Activated gamma-delta T cell treated with anti-CD3 and anti-CD28 coated beads, Interleukin-2, amount 50 U/mL, for 16 hours (primary cell): ENCODE measurements at regions not wholly inside any gene's neighbourhood (a gene's known extent, or its start where the extent isn't known, plus 50 kb on each side); places are given as distances from the start of the nearest gene placed in this dataset.
"Not testable (repeated sequence)": the region's sequence is repeated elsewhere in the genome, so short reads cannot be mapped to it uniquely, and the experiment has no call there.

ENCODE experiments used
- DNase-seq: peaks from one replicate; pipeline ENCODE4 v3.0.0-alpha.2; 2020; ENCODE audit warnings: low read depth

DNA sequence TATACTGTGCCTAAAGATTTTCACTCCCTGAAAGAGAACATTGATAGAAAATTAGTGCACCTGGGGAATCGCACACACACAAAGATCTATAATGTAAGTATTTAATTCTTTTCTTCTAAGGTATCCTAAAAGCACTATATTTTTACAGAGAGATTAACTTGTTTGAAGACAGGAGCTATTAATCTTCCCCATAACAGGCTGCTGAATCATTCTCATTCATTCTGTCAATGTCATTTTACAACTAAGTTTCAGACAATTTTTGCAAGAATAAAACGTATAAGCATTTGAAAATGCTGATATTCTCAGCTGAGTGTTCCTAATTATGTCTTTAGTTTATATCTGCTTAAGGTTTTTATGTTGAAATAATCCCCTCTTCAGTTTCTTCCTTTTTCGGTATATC lies 776.7 kb downstream of the NXPH1 start:
- no peak for DNase-seq

GRCh38 chr7:9217204-9217603 lies 783.8 kb downstream of the NXPH1 start:
- no peak for DNase-seq

- no peak for DNase-seq
These were observed 793.1 kb downstream of the NXPH1 start for GRCh38 chr7:9226500-9226899.

- DNase-seq, result no peak
These were observed 798.3 kb downstream of the NXPH1 start for GRCh38 chr7:9231630-9232121.

DNA sequence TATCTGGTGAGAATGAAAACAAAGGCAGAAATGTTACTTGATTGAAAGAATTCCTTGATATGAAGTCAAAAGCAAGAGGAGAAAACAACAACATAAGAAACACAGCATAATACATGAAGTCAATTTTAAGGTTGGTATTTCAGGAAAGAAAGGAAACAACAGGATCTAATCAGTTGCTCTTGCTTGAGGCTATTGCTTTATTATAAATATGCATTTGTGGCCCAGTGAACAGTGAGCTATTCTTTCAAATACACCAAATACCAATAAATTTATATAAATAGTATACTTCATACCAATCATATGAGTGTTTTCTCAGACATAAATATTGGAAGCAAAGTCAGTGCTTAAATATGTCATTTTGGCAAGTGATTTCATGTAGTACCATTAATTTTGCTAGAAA lies 806.6 kb downstream of the NXPH1 start:
- no peak for DNase-seq

DNA sequence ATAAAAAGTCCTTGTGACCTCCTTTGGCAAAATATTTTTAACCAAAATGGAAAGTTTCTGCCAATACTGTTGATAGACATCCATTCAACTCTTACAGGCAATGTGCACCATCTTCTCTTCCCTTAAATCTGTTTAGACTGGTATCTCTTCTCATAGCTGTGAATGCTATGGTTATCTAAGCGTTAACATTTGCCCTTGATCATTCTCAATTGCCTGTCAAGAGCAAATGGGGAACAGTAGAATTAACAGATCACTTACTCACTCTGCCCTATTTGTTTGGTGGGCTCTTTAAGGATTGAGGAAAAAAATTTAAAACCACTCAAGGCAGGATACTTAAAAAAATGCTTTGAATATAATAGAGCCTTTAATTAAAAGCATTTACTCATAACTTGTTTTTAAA lies 808.4 kb downstream of the NXPH1 start:
- DNase-seq, result no peak

- DNase-seq, result no peak
These were observed 809.2 kb downstream of the NXPH1 start for GRCh38 chr7:9242636-9243035.

- DNase-seq, result no peak
These were observed 817.5 kb downstream of the NXPH1 start for GRCh38 chr7:9250876-9251275.

- DNase-seq, result no peak
These were observed 831.0 kb downstream of the NXPH1 start for GRCh38 chr7:9264395-9264794.

- no peak for DNase-seq
These were observed 846.7 kb downstream of the NXPH1 start for GRCh38 chr7:9280088-9280487.

- no peak for DNase-seq
These were observed 849.8 kb downstream of the NXPH1 start for GRCh38 chr7:9283246-9283645.

DNA sequence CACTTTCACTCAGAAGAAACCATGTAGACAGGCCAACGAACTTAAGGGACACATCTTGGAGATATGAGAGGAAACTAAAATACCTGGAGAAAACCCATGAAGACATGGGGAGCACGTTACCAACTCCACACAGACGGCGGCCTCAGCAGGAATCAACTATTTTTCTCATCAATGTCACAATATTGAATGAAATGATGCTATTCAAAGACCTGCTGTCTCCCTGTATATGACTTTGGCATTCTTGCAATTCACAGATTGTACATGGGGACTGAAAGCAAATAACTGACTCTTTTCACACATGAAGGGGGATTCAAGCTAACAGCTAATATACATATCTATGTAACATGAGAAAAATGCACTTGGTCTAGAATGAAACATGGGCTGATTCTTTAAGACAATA lies 869.0 kb downstream of the NXPH1 start:
- DNase-seq, result no peak

DNA sequence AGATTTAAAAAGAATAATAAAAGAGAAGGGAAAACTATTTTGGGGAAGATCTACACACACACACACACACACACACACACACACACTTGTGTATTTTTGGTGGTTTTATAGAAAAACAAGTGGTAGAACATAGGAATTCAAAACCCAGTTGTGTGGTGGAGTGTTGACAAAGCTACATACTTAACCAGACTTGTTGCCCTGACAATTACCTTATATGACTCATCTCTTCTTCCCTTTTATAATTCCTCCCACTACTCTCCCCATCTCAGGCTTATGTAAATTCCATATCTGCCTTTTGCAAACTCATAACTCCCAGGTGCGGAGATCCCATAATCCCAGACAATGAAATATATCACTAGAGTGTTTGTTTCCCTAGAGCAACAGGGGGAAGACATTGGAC lies 873.7 kb downstream of the NXPH1 start:
- no peak for DNase-seq

DNA sequence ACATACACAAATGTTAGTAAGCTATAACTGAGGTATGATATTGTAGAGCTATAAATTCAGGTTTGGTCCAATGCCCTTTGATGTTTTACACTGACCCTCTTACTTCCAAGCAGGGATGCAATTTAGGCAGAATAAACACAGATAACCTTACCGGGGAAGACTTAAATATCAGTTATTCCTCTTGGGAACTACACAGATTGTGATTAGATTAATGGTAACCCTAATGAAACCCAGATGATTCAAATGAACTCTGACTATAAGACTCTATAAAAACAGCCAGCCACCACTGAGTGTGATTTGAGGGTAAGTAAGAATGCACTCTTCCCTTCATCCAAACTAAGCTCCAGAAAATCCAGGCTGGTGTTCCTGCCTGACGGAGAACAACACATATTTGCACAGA lies 891.1 kb downstream of the NXPH1 start:
- no peak for DNase-seq

- DNase-seq, result no peak
These were observed 894.9 kb downstream of the NXPH1 start for GRCh38 chr7:9328296-9328695.

DNA sequence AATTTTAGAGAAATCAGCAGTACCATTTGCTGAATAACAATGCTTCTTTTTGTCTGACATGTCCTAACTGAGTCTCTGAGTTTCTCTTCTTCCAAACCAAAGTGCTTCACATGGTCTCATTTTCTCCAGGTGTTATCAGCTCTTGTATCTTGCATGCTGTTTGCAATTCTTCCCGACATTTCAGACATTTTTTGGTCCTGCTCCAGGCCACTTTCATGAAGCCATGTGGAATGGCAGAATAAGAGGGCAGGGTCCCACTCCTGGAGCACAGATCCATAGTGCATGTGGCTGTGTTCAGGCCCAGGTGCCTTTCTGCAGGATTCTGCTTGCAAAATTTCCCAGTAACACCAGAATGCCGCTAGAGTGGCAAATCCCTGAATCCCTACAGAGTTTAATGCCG lies 916.2 kb downstream of the NXPH1 start:
- no peak for DNase-seq

DNA sequence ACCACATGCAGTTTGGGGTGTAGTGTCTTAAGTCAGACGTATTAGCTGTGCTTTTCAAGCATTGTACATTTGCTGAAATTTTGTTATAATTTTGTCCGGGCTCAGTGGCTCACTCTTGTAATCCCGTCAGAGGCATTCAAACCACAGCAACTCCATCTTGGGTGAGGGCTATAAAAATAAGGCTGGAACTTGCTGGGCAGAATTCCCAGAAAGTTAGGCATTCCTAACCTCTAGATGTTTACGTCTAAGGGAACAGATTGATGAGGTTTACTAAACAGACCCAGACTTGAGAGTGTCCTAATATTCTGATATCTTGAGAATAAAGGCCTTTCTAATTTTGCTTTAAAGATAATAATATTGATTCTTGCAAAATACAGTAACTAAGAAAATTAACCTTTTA lies 957.8 kb downstream of the NXPH1 start:
- DNase-seq, result no peak

GRCh38 chr7:9391984-9392383 lies 958.6 kb downstream of the NXPH1 start:
- DNase-seq, result no peak

DNA sequence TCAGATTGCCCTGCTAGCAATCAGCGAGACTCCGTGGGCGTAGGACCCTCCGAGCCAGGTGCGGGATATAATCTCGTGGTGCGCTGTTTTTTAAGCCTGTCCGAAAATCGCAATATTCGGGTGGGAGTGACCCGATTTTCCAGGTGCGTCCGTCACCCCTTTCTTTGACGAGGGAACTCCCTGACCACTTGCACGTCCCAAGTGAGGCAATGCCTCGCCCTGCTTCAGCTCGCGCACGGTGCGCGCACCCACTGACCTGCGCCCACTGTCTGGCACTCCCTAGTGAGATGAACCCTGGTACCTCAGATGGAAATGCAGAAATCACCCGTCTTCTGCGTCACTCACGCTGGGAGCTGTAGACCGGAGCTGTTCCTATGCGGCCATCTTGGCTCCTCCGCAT lies 971.0 kb downstream of the NXPH1 start:
- not testable (repeated sequence) for DNase-seq

DNA sequence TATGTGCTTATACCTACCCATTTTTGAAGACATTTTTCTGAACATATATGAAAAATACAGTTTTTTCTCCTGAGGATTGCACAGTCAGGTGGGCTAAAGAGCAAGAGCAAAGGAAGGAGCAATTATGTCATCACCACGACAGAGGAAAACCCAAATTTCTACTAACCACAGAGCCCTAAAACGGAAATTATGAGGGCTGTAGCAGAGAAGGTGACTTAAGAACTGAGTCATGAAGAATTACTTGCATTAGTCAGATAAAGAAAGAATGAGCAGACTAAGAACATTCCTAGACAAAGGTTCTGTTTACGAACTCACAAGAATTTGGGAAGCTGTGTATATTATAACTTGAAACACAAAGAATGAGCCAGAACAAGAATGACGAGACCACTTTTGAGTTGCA lies 974.4 kb downstream of the NXPH1 start:
- no peak for DNase-seq

GRCh38 chr7:9453521-9453920 lies 1020.1 kb downstream of the NXPH1 start:
- no peak for DNase-seq

- DNase-seq, result no peak
These were observed 1055.1 kb downstream of the NXPH1 start for GRCh38 chr7:9488555-9488954.

DNA sequence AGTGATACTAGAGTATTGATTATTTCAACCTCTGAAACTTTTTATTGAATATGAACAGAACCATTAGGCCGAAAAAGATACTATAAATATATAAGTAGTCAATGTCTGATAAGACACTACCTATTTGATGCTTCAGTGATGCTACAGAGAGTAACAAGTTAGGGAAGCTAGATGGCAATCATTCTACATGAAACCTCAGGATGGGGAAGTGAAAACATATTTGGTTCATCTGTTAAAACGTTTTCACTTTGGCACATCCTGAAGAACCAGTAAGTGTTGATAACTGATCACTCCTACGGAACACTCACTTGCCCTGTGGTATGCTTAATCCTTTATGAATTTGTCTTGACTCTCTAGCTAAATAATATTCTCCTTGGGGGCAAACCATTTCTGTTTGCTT lies 1064.9 kb downstream of the NXPH1 start:
- DNase-seq, result no peak

- no peak for DNase-seq
These were observed 1068.9 kb downstream of the NXPH1 start for GRCh38 chr7:9502269-9502668.

GRCh38 chr7:9504678-9505077 lies 1071.3 kb downstream of the NXPH1 start:
- DNase-seq, result no peak
